Astrocyte (in vitro differentiated cells and primary cell): ENCODE measurements at regions not wholly inside any gene's neighbourhood (a gene's known extent, or its start where the extent isn't known, plus 50 kb on each side); places are given as distances from the start of the nearest gene placed in this dataset.

Experiments
- CTCF ChIP-seq: IDR thresholded peaks from 2 replicates; pipeline ENCODE4 v1.5.1; 2011; ENCODE audit warnings: low read depth, mild to moderate bottlenecking, inconsistent platforms, low read length, moderate library complexity; ENCODE audit not compliant: insufficient read depth
- EZH2 ChIP-seq: IDR thresholded peaks from 2 replicates; pipeline ENCODE4 v1.6.1; 2012; ENCODE audit warnings: mild to moderate bottlenecking, low read length, inconsistent platforms; ENCODE audit not compliant: insufficient read depth

- TF ChIP-seq CTCF, result no peak
- no peak for TF ChIP-seq EZH2
Observed at GRCh38 chr2:176789751-176790150, 422.8 kb upstream of the HNRNPA3 start.
